HEK293T (cell line): ENCODE measurements at regions not wholly inside any gene's neighbourhood (a gene's known extent, or its start where the extent isn't known, plus 50 kb on each side); places are given as distances from the start of the nearest gene placed in this dataset.

Source experiments
- ARNT ChIP-seq: fragments of 450-650 bp; IDR thresholded peaks from 2 replicates; pipeline ENCODE4 v1.6.1; 2017; ENCODE audit warnings: mild to moderate bottlenecking
- BHLHE40 ChIP-seq: fragments of 450-650 bp; IDR thresholded peaks from 2 replicates; pipeline ENCODE4 v1.6.1; 2016; ENCODE audit warnings: mild to moderate bottlenecking, moderate library complexity, borderline replicate concordance
- ELF4 ChIP-seq: fragments of 450-650 bp; IDR thresholded peaks from 2 replicates; pipeline ENCODE4 v1.6.1; 2017; ENCODE audit warnings: antibody characterized with exemption
- FOXA1 ChIP-seq: fragments of 450-650 bp; IDR thresholded peaks from 2 replicates; pipeline ENCODE4 v1.6.1; 2016; ENCODE audit warnings: mild to moderate bottlenecking
- FOXK2 ChIP-seq: fragments of 450-650 bp; IDR thresholded peaks from 2 replicates; pipeline ENCODE4 v1.6.1; 2016; ENCODE audit warnings: mild to moderate bottlenecking
- FOXM1 ChIP-seq: fragments of 450-650 bp; IDR thresholded peaks from 2 replicates; pipeline ENCODE4 v1.6.1; 2017; ENCODE audit warnings: mild to moderate bottlenecking, borderline replicate concordance
- HDGF ChIP-seq: fragments of 450-650 bp; IDR thresholded peaks from 2 replicates; pipeline ENCODE4 v1.6.1; 2017; ENCODE audit warnings: antibody characterized with exemption, borderline replicate concordance
- NFRKB ChIP-seq: fragments of 450-650 bp; IDR thresholded peaks from 2 replicates; pipeline ENCODE4 v1.6.1; 2016; ENCODE audit warnings: mild to moderate bottlenecking, moderate library complexity
- PKNOX1 ChIP-seq: fragments of 450-650 bp; IDR thresholded peaks from 2 replicates; pipeline ENCODE4 v1.6.1; 2016
- SP1 ChIP-seq: fragments of 450-650 bp; IDR thresholded peaks from 2 replicates; pipeline ENCODE4 v1.6.1; 2017
- SUZ12 ChIP-seq: fragments of 450-650 bp; IDR thresholded peaks from 2 replicates; pipeline ENCODE4 v1.6.1; 2016; ENCODE audit warnings: mild to moderate bottlenecking
- ZNF384 ChIP-seq: fragments of 450-650 bp; IDR thresholded peaks from 2 replicates; pipeline ENCODE4 v1.6.1; 2016

- TF ChIP-seq PKNOX1 (no peak), SUZ12 (no peak), ZNF384 (no peak), BHLHE40 (no peak), SP1 (no peak), FOXK2 (no peak), NFRKB (no peak), FOXA1 (no peak), ARNT (no peak), ELF4 (no peak), HDGF (no peak), FOXM1 (no peak)
Observed at GRCh38 chr10:76723844-76724243, 913.8 kb downstream of the KCNMA1 start.
